Gastroesophageal sphincter (tissue), 3 donors: ENCODE measurements at regions not wholly inside any gene's neighbourhood (a gene's known extent, or its start where the extent isn't known, plus 50 kb on each side); places are given as distances from the start of the nearest gene placed in this dataset.

Experiments
- EP300 ChIP-seq: sonication (generic); formaldehyde crosslinking; IDR thresholded peaks from one replicate; pipeline ENCODE4 v1.6.1; 2017; ENCODE audit warnings: antibody characterized with exemption, mild to moderate bottlenecking
- POLR2AphosphoS5 ChIP-seq: sonication (generic); formaldehyde crosslinking; IDR thresholded peaks from one replicate; pipeline ENCODE4 v1.6.1; 2017; ENCODE audit warnings: antibody characterized with exemption
- TF ChIP-seq, protein P1 (sequence below), 4 experiments: fragments of 200-600 bp in 2 of 4; fragments of 450-650 bp in 2 of 4; sonication (generic) in 1 of 4; IDR thresholded peaks; one replicate each; pipeline ENCODE4 v1.5.1; 2017 to 2019; ENCODE audit warnings: antibody characterized with exemption in 4 of 4, mild to moderate bottlenecking in 2 of 4, moderate library complexity in 2 of 4

DNA sequence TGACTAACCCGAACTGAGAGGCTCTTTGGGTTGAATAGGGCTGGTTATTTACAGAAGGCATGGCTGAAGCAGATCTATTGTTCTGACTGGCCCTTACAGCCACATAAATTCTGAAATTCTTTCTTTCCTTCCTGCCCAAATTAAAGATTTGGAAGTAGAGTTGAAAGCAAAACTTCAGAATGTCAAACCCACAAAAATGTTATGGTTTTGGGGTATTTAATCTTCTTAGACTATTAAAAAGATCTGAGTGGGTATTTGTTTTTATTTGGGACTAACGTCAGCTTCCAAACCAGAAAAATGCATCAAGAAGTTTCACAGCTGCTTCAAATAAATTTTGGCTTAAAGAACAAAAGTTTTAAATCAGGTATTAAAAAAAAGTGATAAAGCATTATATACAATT, 124.5 kb downstream of the AHR start:
- TF ChIP-seq, protein P1, sequence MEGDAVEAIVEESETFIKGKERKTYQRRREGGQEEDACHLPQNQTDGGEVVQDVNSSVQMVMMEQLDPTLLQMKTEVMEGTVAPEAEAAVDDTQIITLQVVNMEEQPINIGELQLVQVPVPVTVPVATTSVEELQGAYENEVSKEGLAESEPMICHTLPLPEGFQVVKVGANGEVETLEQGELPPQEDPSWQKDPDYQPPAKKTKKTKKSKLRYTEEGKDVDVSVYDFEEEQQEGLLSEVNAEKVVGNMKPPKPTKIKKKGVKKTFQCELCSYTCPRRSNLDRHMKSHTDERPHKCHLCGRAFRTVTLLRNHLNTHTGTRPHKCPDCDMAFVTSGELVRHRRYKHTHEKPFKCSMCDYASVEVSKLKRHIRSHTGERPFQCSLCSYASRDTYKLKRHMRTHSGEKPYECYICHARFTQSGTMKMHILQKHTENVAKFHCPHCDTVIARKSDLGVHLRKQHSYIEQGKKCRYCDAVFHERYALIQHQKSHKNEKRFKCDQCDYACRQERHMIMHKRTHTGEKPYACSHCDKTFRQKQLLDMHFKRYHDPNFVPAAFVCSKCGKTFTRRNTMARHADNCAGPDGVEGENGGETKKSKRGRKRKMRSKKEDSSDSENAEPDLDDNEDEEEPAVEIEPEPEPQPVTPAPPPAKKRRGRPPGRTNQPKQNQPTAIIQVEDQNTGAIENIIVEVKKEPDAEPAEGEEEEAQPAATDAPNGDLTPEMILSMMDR (IDR thresholded peaks at IDR 0.05) = no peak
- TF ChIP-seq POLR2AphosphoS5 = no peak
- no peak for TF ChIP-seq EP300
